Dendritic cell treated with granulocyte-macrophage colony-stimulating factor and Interleukin-4, amounts not matched to agents 40 ng/mL and 50 ng/mL, for 4 days (primary cell): ENCODE measurements at regions not wholly inside any gene's neighbourhood (a gene's known extent, or its start where the extent isn't known, plus 50 kb on each side); places are given as distances from the start of the nearest gene placed in this dataset.
"Not testable (repeated sequence)": the region's sequence is repeated elsewhere in the genome, so short reads cannot be mapped to it uniquely, and the experiment has no call there.

Experiments used
- H3K27ac Mint-ChIP-seq: one replicate; pipeline ENCODE4 v1.8.0; 2022; ENCODE audit warnings: mild to moderate bottlenecking, mixed read lengths
- H3K27me3 Mint-ChIP-seq: one replicate; pipeline ENCODE4 v1.8.0; 2022; ENCODE audit warnings: mild to moderate bottlenecking, mixed read lengths
- H3K36me3 Mint-ChIP-seq: one replicate; pipeline ENCODE4 v1.8.0; 2022; ENCODE audit warnings: low read depth, mixed read lengths
- H3K4me1 Mint-ChIP-seq: one replicate; pipeline ENCODE4 v1.8.0; 2022; ENCODE audit warnings: low read depth, mixed read lengths
- H3K4me3 Mint-ChIP-seq: one replicate; pipeline ENCODE4 v1.8.0; 2022; ENCODE audit warnings: mild to moderate bottlenecking, moderate library complexity, mixed read lengths
- H3K9me3 Mint-ChIP-seq: one replicate; pipeline ENCODE4 v1.8.0; 2022; ENCODE audit warnings: mixed read lengths
- intact Hi-C: fragments of 100-400 bp; cut with micrococcal nuclease; formaldehyde crosslinking; loops from one replicate; pipeline ENCODE4 v1.15.0; 2022

- H3K4me3 Mint-ChIP-seq = no peak overlapping the region
- no peaks in the 10 kb centered on the region for H3K27me3 Mint-ChIP-seq
- peaks cover 24% of the 10 kb centered on the region for H3K9me3 Mint-ChIP-seq
- H3K4me1 Mint-ChIP-seq = no peaks in the 10 kb centered on the region
- intact Hi-C loops = no loop called here
- no peaks in the 10 kb centered on the region for H3K36me3 Mint-ChIP-seq
- no peak overlapping the region for H3K27ac Mint-ChIP-seq
Measured at GRCh38 chr18:78482378-78482777, 497.2 kb upstream of the SALL3 start.

- Mint-ChIP-seq H3K36me3 (no peaks in the 10 kb centered on the region), H3K27ac (no peak overlapping the region), H3K4me1 (no peaks in the 10 kb centered on the region), H3K9me3 (peaks cover 51% of the 10 kb centered on the region), H3K4me3 (no peak overlapping the region), H3K27me3 (no peaks in the 10 kb centered on the region)
- intact Hi-C loops = no loop called here
Measured at GRCh38 chr18:78487649-78488048, 492.0 kb upstream of the SALL3 start.

GRCh38 chr18:78492064-78492812, 487.4 kb upstream of the SALL3 start:
- H3K4me3 Mint-ChIP-seq = no peak overlapping the region
- H3K27ac Mint-ChIP-seq = no peak overlapping the region
- no peaks in the 10 kb centered on the region for H3K36me3 Mint-ChIP-seq
- no peaks in the 10 kb centered on the region for H3K4me1 Mint-ChIP-seq
- no peaks in the 10 kb centered on the region for H3K27me3 Mint-ChIP-seq
- intact Hi-C loops = no loop called here
- H3K9me3 Mint-ChIP-seq = peaks cover 47% of the 10 kb centered on the region

- intact Hi-C loops = no loop called here
- no peaks in the 10 kb centered on the region for H3K36me3 Mint-ChIP-seq
Measured at GRCh38 chr18:78492813-78493371, 486.7 kb upstream of the SALL3 start.

GRCh38 chr18:78493490-78493889, 486.1 kb upstream of the SALL3 start:
- H3K27ac Mint-ChIP-seq, H3K27me3 Mint-ChIP-seq, H3K4me3 Mint-ChIP-seq, H3K4me1 Mint-ChIP-seq, intact Hi-C loops, H3K36me3 Mint-ChIP-seq: not testable (repeated sequence)
- peaks cover 35% of the 10 kb centered on the region for H3K9me3 Mint-ChIP-seq

More at GRCh38 chr18:78492813-78493371, 486.7 kb upstream of the SALL3 start:
- Mint-ChIP-seq H3K4me3 (no peak overlapping the region), H3K27ac (no peak overlapping the region), H3K9me3 (peaks cover 41% of the 10 kb centered on the region), H3K27me3 (no peaks in the 10 kb centered on the region), H3K4me1 (no peaks in the 10 kb centered on the region)

GRCh38 chr18:78494204-78495085, 485.2 kb upstream of the SALL3 start:
- no peaks in the 10 kb centered on the region for H3K27me3 Mint-ChIP-seq
- no peak overlapping the region for H3K4me3 Mint-ChIP-seq
- intact Hi-C loops = no loop called here
- H3K27ac Mint-ChIP-seq = no peak overlapping the region
- H3K4me1 Mint-ChIP-seq = no peaks in the 10 kb centered on the region
- no peaks in the 10 kb centered on the region for H3K36me3 Mint-ChIP-seq
- H3K9me3 Mint-ChIP-seq = peaks cover 28% of the 10 kb centered on the region

GRCh38 chr18:78495550-78495949, 484.1 kb upstream of the SALL3 start:
- no peaks in the 10 kb centered on the region for H3K4me1 Mint-ChIP-seq
- no peaks in the 10 kb centered on the region for H3K27me3 Mint-ChIP-seq
- intact Hi-C loops = no loop called here
- no peaks in the 10 kb centered on the region for H3K36me3 Mint-ChIP-seq
- no peak overlapping the region for H3K4me3 Mint-ChIP-seq
- H3K9me3 Mint-ChIP-seq = peaks cover 24% of the 10 kb centered on the region
- H3K27ac Mint-ChIP-seq = no peak overlapping the region

GRCh38 chr18:78496079-78496478, 483.5 kb upstream of the SALL3 start:
- H3K4me1 Mint-ChIP-seq = no peaks in the 10 kb centered on the region
- no peaks in the 10 kb centered on the region for H3K36me3 Mint-ChIP-seq
- no peak overlapping the region for H3K4me3 Mint-ChIP-seq
- intact Hi-C loops = no loop called here
- peaks cover 24% of the 10 kb centered on the region for H3K9me3 Mint-ChIP-seq
- H3K27ac Mint-ChIP-seq = no peak overlapping the region
- no peaks in the 10 kb centered on the region for H3K27me3 Mint-ChIP-seq

GRCh38 chr18:78497641-78498040, 482.0 kb upstream of the SALL3 start:
- no peak overlapping the region for H3K4me3 Mint-ChIP-seq
- intact Hi-C loops = no loop called here
- H3K27me3 Mint-ChIP-seq = no peaks in the 10 kb centered on the region
- no peak overlapping the region for H3K27ac Mint-ChIP-seq
- H3K4me1 Mint-ChIP-seq = no peaks in the 10 kb centered on the region
- no peaks in the 10 kb centered on the region for H3K36me3 Mint-ChIP-seq
- H3K9me3 Mint-ChIP-seq = peaks cover 19% of the 10 kb centered on the region

GRCh38 chr18:78499586-78499985, 480.0 kb upstream of the SALL3 start:
- Mint-ChIP-seq H3K4me3 (no peak overlapping the region), H3K27ac (no peak overlapping the region), H3K27me3 (no peaks in the 10 kb centered on the region), H3K4me1 (no peaks in the 10 kb centered on the region), H3K36me3 (no peaks in the 10 kb centered on the region), H3K9me3 (peaks cover 11% of the 10 kb centered on the region)
- intact Hi-C loops = no loop called here

GRCh38 chr18:78501251-78501650, 478.4 kb upstream of the SALL3 start:
- no peaks in the 10 kb centered on the region for H3K36me3 Mint-ChIP-seq
- peaks cover 7% of the 10 kb centered on the region for H3K9me3 Mint-ChIP-seq
- intact Hi-C loops = no loop called here
- H3K4me3 Mint-ChIP-seq = no peak overlapping the region
- no peak overlapping the region for H3K27ac Mint-ChIP-seq
- no peaks in the 10 kb centered on the region for H3K4me1 Mint-ChIP-seq
- H3K27me3 Mint-ChIP-seq = no peaks in the 10 kb centered on the region

- H3K4me1 Mint-ChIP-seq = no peaks in the 10 kb centered on the region
- H3K4me3 Mint-ChIP-seq = no peak overlapping the region
- H3K9me3 Mint-ChIP-seq = peaks cover 7% of the 10 kb centered on the region
- H3K27ac Mint-ChIP-seq = no peak overlapping the region
- intact Hi-C loops = no loop called here
- no peaks in the 10 kb centered on the region for H3K36me3 Mint-ChIP-seq
- no peaks in the 10 kb centered on the region for H3K27me3 Mint-ChIP-seq
Measured at GRCh38 chr18:78503129-78503528, 476.5 kb upstream of the SALL3 start.

- Mint-ChIP-seq H3K9me3 (peaks cover 7% of the 10 kb centered on the region), H3K27ac (no peak overlapping the region), H3K4me1 (no peaks in the 10 kb centered on the region), H3K4me3 (no peak overlapping the region), H3K36me3 (no peaks in the 10 kb centered on the region), H3K27me3 (no peaks in the 10 kb centered on the region)
- intact Hi-C loops = no loop called here
Measured at GRCh38 chr18:78505851-78506461, 473.7 kb upstream of the SALL3 start.

GRCh38 chr18:78507217-78507616, 472.4 kb upstream of the SALL3 start:
- intact Hi-C loops = no loop called here

More at GRCh38 chr18:78507217-78507616, 472.4 kb upstream of the SALL3 start:
- H3K27me3 Mint-ChIP-seq = no peaks in the 10 kb centered on the region
- H3K4me1 Mint-ChIP-seq = no peaks in the 10 kb centered on the region
- no peak overlapping the region for H3K27ac Mint-ChIP-seq
- no peak overlapping the region for H3K4me3 Mint-ChIP-seq
- H3K9me3 Mint-ChIP-seq = peaks cover 7% of the 10 kb centered on the region
- no peaks in the 10 kb centered on the region for H3K36me3 Mint-ChIP-seq
